AG04449 (cell line): ENCODE measurements at regions not wholly inside any gene's neighbourhood (a gene's known extent, or its start where the extent isn't known, plus 50 kb on each side); places are given as distances from the start of the nearest gene placed in this dataset.
"Not testable (repeated sequence)": the region's sequence is repeated elsewhere in the genome, so short reads cannot be mapped to it uniquely, and the experiment has no call there.

Experiments
- CTCF ChIA-PET: fragments of 350-600 bp; formaldehyde crosslinking; extraction: SDS; loops from one replicate; lab custom pipeline; 2021; ENCODE audit warnings: antibody characterized with exemption; lab: Yijun Ruan, JAX
- POLR2A ChIA-PET: fragments of 400-600, 350-600 bp; formaldehyde crosslinking; extraction: SDS; loops from one replicate; lab custom pipeline; 2020; ENCODE audit warnings: antibody characterized with exemption, inconsistent platforms; lab: Yijun Ruan, JAX
- DNase-seq: peaks from one replicate; pipeline ENCODE4 v3.0.0-alpha.2; 2010; ENCODE audit warnings: low read depth, low spot score
- H3K4me3 ChIP-seq: 2 replicates; pipeline ENCODE4 v1.5.1; 2011; ENCODE audit warnings: low read depth, mild to moderate bottlenecking, control low read depth, low read length
- CTCF ChIP-seq: IDR thresholded peaks from one replicate; pipeline ENCODE4 v1.5.1; 2011; ENCODE audit warnings: mild to moderate bottlenecking, moderate library complexity, low read length, control low read depth, inconsistent platforms; ENCODE audit not compliant: insufficient read depth; ENCODE audit errors: missing control alignments

- POLR2A ChIA-PET = no interaction called here
- CTCF ChIA-PET = no interaction called here
- no peak for TF ChIP-seq CTCF
- H3K4me3 ChIP-seq = no peak overlapping the region
- no peak for DNase-seq
Measured at GRCh38 chr14:106308839-106309389, 782.5 kb downstream of the TMEM121 start.

DNA sequence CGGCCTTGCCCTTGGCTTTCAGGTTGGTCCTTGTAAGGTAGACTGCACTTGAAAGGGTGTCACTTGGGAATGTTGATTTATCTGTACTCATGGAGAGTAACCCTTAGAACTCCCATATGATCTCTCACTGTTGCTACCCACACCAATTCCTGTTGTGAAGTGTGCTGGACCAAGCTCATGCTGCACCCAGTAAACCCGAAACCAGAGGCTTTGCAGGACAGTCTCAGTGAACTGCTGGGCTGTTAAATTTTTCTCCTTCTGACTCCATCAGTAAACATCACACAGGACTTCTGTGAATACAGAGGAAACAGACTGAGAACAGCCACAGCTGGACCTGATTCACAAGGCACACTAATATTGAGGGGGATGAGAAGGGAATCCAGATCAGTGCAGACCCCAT is 783.0 kb downstream of the TMEM121 start:
- DNase-seq = no peak
- ChIA-PET POLR2A (no interaction called here), CTCF (no interaction called here)
- no peak for TF ChIP-seq CTCF
- no peak overlapping the region for H3K4me3 ChIP-seq

DNA sequence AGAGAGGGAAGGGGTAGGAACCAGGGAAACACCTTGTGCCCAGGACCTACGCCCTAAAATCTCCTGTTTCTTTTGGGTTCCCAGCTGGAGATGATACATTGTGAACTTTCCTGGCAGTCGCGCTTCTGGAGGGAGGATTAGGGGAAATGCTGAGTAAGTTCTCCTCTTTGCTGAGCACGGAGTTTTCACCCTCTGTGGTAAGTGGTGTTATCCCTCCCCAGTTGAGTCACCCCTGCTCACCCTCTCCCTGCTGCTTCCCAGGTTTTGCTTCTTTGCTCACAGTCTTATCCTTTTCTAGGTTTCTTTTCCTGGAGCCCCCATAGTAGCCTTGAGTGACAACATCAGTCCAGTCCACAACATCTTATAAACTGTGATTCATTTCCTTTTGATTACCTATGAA is 789.1 kb downstream of the TMEM121 start:
- no peak for TF ChIP-seq CTCF
- ChIA-PET CTCF (no interaction called here), POLR2A (no interaction called here)
- H3K4me3 ChIP-seq = no peak overlapping the region
- DNase-seq = no peak

- POLR2A ChIA-PET = no interaction called here
Measured at GRCh38 chr14:106317593-106317992, 791.2 kb downstream of the TMEM121 start.

GRCh38 chr14:106318700-106319099 is 792.3 kb downstream of the TMEM121 start:
- no peak for TF ChIP-seq CTCF
- ChIA-PET POLR2A (no interaction called here), CTCF (no interaction called here)
- H3K4me3 ChIP-seq = no peak overlapping the region
- no peak for DNase-seq

More at GRCh38 chr14:106317593-106317992, 791.2 kb downstream of the TMEM121 start:
- CTCF ChIA-PET = no interaction called here
- DNase-seq = no peak
- TF ChIP-seq CTCF = no peak
- no peak overlapping the region for H3K4me3 ChIP-seq

DNA sequence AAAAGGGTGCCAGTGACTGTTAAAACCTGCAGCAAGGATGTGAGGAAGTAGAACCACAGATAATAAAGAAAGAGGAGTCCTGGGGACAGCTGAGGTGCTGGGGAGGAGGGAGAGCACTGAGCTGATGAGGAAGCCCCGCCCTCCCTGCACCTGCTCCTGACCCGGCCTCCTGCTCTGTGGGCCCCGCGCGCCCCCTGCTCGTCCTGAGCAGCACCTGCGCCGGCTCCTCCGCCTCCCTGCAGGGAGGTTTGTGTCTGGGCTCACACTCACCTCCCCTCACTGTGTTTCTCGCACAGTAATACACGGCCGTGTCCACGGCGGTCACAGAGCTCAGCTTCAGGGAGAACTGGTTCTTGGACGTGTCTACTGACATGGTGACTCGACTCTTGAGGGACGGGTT is 797.6 kb downstream of the TMEM121 start:
- DNase-seq, H3K4me3 ChIP-seq, CTCF ChIA-PET, POLR2A ChIA-PET: not testable (repeated sequence)

DNA sequence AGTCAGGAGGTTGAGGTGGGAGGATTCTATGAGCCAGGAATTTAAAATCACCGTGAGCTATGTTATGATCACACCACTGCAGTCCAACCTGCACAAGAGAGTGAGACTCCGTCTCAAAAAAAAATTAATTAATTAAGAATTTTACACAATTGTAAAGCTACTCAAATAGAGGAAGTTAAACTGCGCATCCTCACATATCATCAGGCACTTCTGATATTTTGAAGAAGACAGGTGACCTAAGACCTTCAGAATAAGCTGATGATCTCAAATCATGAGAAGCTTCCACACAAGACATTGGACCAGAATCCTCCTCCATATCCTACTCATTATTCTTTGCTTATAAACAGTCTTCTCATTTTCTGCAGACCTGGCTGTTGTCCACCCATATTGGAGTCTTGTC is 800.9 kb downstream of the TMEM121 start:
- no peak for TF ChIP-seq CTCF
- ChIA-PET CTCF (no interaction called here), POLR2A (no interaction called here)

DNA sequence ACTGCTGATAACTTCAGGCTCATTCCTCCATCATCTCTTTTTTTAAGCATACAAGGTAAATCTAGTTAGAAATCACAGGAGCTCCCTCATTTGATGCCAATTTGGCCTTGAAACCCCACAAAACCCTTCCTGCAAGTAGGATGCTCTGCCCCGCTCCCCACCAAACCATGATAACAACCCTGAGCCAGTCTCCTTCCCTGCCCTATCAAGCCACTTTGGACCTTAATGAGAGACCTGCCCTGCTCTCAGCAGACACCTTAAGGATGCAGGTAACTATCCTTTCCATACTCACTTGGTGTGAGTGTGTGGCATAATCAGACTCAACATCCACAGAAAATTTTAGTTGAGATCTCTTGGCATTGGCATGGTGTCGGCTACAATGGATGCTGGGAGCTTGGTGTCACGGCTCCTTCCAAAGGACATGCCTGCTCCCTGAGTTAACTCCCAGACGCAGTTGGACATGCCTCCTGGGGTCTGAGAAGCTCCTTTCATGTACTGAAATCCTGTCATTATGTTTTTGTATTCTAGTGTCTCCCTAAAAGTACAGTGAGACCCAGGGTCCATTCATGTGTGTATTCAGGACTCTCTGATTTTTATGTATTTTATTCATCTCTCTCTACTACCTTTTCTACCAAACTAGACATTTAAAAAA is 801.4 kb downstream of the TMEM121 start:
- DNase-seq, H3K4me3 ChIP-seq, POLR2A ChIA-PET, CTCF ChIA-PET: not testable (repeated sequence)

More for the DNA sequence above, 800.9 kb downstream of the TMEM121 start:
- H3K4me3 ChIP-seq = no peak overlapping the region
- no peak for DNase-seq

GRCh38 chr14:106329243-106329642 is 802.9 kb downstream of the TMEM121 start:
- CTCF ChIA-PET, DNase-seq, H3K4me3 ChIP-seq, POLR2A ChIA-PET: not testable (repeated sequence)
